Activated CD4-positive, alpha-beta T cell treated with anti-CD3 and anti-CD28 coated beads, Interleukin-2, amount 10 ng/mL, durations not matched to agents 7 days and 5 days (primary cell): ENCODE measurements at regions not wholly inside any gene's neighbourhood (a gene's known extent, or its start where the extent isn't known, plus 50 kb on each side); places are given as distances from the start of the nearest gene placed in this dataset.
A peak's percentile ranks its signal among the peaks of the same experiment; 100 is the strongest.
"Not testable (repeated sequence)": the region's sequence is repeated elsewhere in the genome, so short reads cannot be mapped to it uniquely, and the experiment has no call there.

Experiments used
- CTCF ChIA-PET: fragments of 350-600 bp; sonication (Branson Sonifier 250); formaldehyde crosslinking; loops from one replicate; lab custom pipeline; 2021; ENCODE audit warnings: antibody characterized with exemption; lab: Charles Lee
- POLR2A ChIA-PET: fragments of 350-600 bp; sonication (Branson Sonifier 250); formaldehyde crosslinking; loops from one replicate; lab custom pipeline; 2021; ENCODE audit warnings: antibody characterized with exemption; lab: Charles Lee
- DNase-seq: peaks from one replicate; pipeline ENCODE4 v3.0.0-alpha.2; 2020
- H3K27ac Mint-ChIP-seq: one replicate; pipeline ENCODE4 v1.8.0; 2021; ENCODE audit warnings: mild to moderate bottlenecking, moderate library complexity, mixed read lengths
- H3K27me3 Mint-ChIP-seq: one replicate; pipeline ENCODE4 v1.8.0; 2021; ENCODE audit warnings: mixed read lengths
- H3K36me3 Mint-ChIP-seq: one replicate; pipeline ENCODE4 v1.8.0; 2021; ENCODE audit warnings: low read depth, mixed read lengths
- H3K4me1 Mint-ChIP-seq: one replicate; pipeline ENCODE4 v1.8.0; 2021; ENCODE audit warnings: mixed read lengths
- H3K4me3 Mint-ChIP-seq: one replicate; pipeline ENCODE4 v1.8.0; 2021; ENCODE audit warnings: mild to moderate bottlenecking, moderate library complexity, mixed read lengths
- H3K9me3 Mint-ChIP-seq: one replicate; pipeline ENCODE4 v1.8.0; 2021; ENCODE audit warnings: mixed read lengths

- H3K4me3 Mint-ChIP-seq, result no peak overlapping the region
- H3K9me3 Mint-ChIP-seq, result no peaks in the 10 kb centered on the region
- H3K27ac Mint-ChIP-seq, result peak overlapping the region; percentile 57
- H3K4me1 Mint-ChIP-seq, result peaks cover 42% of the 10 kb centered on the region
- POLR2A ChIA-PET, result no interaction called here
- H3K36me3 Mint-ChIP-seq, result no peaks in the 10 kb centered on the region
- CTCF ChIA-PET, result interaction anchor here (1.2 to 1.6 kb wide), 2 partner anchors 12 to 81 kb away, joined by 3 to 4 read pairs; no protein-coding TSS in a partner anchor
- H3K27me3 Mint-ChIP-seq, result no peaks in the 10 kb centered on the region
- DNase-seq, result no peak
Measured at GRCh38 chr14:49960453-49960852, 67.6 kb downstream of the ARF6 start.

- H3K27ac Mint-ChIP-seq, result no peak overlapping the region
- no peaks in the 10 kb centered on the region for H3K27me3 Mint-ChIP-seq
- no peak for DNase-seq
- H3K9me3 Mint-ChIP-seq, result no peaks in the 10 kb centered on the region
- H3K4me1 Mint-ChIP-seq, result peaks cover 50% of the 10 kb centered on the region
- CTCF ChIA-PET, result interaction anchor here (0.9 to 3.5 kb wide), 7 partner anchors 10 to 96 kb away, joined by 3 to 22 read pairs (median 3); no protein-coding TSS in a partner anchor
- H3K4me3 Mint-ChIP-seq, result no peak overlapping the region
- no peaks in the 10 kb centered on the region for H3K36me3 Mint-ChIP-seq
- POLR2A ChIA-PET, result no interaction called here
Measured at GRCh38 chr14:49961270-49962222, 68.7 kb downstream of the ARF6 start.

- no peak overlapping the region for H3K27ac Mint-ChIP-seq
- DNase-seq, result no peak
- H3K27me3 Mint-ChIP-seq, result no peaks in the 10 kb centered on the region
- ChIA-PET CTCF (interaction anchor here (0.9 to 3.5 kb wide), 4 partner anchors 10 to 154 kb away, joined by 3 to 22 read pairs (median 12); partner anchors contain the start of gene VCPKMT), POLR2A (no interaction called here)
- no peaks in the 10 kb centered on the region for H3K36me3 Mint-ChIP-seq
- peaks cover 52% of the 10 kb centered on the region for H3K4me1 Mint-ChIP-seq
- H3K9me3 Mint-ChIP-seq, result no peaks in the 10 kb centered on the region
- no peak overlapping the region for H3K4me3 Mint-ChIP-seq
Measured at GRCh38 chr14:49962621-49963020, 69.7 kb downstream of the ARF6 start.

- DNase-seq, POLR2A ChIA-PET, H3K27me3 Mint-ChIP-seq, H3K27ac Mint-ChIP-seq, H3K36me3 Mint-ChIP-seq, H3K4me3 Mint-ChIP-seq, H3K9me3 Mint-ChIP-seq, CTCF ChIA-PET: not testable (repeated sequence)
- peaks cover 52% of the 10 kb centered on the region for H3K4me1 Mint-ChIP-seq
Measured at GRCh38 chr14:49965068-49965651, 72.3 kb downstream of the ARF6 start.

DNA sequence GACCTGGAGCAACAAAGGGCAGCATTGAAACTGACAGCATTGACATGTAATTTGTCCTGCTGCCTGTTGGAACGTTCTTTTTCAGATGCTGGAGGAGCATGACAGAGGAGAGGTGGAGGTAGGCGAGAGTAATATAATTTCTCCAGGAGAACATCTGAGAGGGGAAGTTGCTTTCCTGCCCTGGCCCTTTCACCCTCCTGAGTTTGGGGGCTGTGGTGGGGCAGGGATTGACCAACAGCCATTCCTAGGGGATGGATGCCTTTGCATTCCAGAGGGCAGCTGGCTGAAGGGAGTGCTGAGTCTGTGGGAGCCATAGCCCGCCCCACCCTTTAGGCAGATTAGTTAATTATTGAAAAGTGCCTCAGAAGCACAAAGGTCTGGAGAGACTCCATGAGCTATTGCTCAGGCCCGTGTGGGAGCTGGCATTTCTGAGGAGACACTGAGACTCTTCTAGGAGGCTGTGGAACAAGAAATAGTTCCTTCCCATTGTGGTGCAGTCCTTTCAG lies 73.5 kb downstream of the ARF6 start:
- Mint-ChIP-seq H3K4me3 (no peak overlapping the region), H3K27ac (no peak overlapping the region), H3K4me1 (peaks cover 54% of the 10 kb centered on the region), H3K36me3 (no peaks in the 10 kb centered on the region), H3K27me3 (no peaks in the 10 kb centered on the region), H3K9me3 (no peaks in the 10 kb centered on the region)
- ChIA-PET CTCF (interaction anchor here (0.6 to 1.3 kb wide), 3 partner anchors 37 to 79 kb away, joined by 3 to 4 read pairs (median 3); no protein-coding TSS in a partner anchor), POLR2A (no interaction called here)
- no peak for DNase-seq

GRCh38 chr14:49966971-49967630 lies 74.2 kb downstream of the ARF6 start:
- no peak overlapping the region for H3K4me3 Mint-ChIP-seq
- no peaks in the 10 kb centered on the region for H3K27me3 Mint-ChIP-seq
- no peaks in the 10 kb centered on the region for H3K9me3 Mint-ChIP-seq
- ChIA-PET CTCF (interaction anchor here (0.8 to 1.3 kb wide), 2 partner anchors 38 to 78 kb away, joined by 3 to 4 read pairs; no protein-coding TSS in a partner anchor), POLR2A (no interaction called here)
- no peak for DNase-seq
- H3K36me3 Mint-ChIP-seq, result no peaks in the 10 kb centered on the region
- H3K4me1 Mint-ChIP-seq, result peaks cover 55% of the 10 kb centered on the region
- no peak overlapping the region for H3K27ac Mint-ChIP-seq

GRCh38 chr14:49969961-49970360 lies 77.1 kb downstream of the ARF6 start:
- H3K27ac Mint-ChIP-seq, result peak overlapping the region; percentile 98
- ChIA-PET CTCF (interaction anchor here (0.7 to 2.9 kb wide), 8 partner anchors 11 to 108 kb away, joined by 3 to 7 read pairs (median 4); partner anchors contain the start of gene ARF6), POLR2A (interaction anchor here (0.6 to 3.3 kb wide), 3 partner anchors 14 to 31 kb away, joined by 6 to 29 read pairs (median 8); no protein-coding TSS in a partner anchor)
- H3K4me1 Mint-ChIP-seq, result peaks cover 62% of the 10 kb centered on the region
- peaks cover 2% of the 10 kb centered on the region for H3K36me3 Mint-ChIP-seq
- DNase-seq, result no peak
- H3K4me3 Mint-ChIP-seq, result no peak overlapping the region
- H3K27me3 Mint-ChIP-seq, result no peaks in the 10 kb centered on the region
- no peaks in the 10 kb centered on the region for H3K9me3 Mint-ChIP-seq

DNA sequence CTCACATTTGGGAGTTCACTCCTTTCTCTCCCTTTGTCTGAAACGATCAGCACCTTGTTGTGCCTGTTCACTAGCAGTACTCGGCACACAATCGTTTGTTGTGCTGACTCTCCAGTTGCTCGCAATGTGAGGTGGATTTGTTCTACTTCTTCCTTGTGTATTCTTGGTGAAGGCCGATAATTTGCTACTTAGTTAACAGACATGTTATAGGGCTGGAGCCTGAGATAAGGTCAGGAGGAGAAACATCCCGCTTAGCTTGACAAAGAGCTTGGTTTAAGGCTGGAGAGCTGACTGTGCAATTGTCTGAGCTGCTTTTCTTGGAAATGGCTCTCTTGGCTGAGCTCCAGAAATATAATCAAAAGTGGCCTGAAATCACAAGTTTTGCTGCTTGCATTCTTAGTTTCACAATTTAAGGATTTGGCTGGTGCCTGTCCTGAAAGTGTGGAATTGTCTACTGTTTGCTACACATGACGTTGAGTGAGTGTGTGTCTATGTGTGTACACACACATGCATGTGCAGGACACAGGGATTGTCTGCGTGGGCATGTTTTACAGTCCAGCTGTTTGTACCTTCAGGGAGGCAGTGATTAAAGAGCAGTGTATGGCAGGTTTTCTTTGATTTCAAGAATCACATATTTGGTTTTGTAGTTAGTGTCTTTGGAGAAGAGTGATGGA lies 77.7 kb downstream of the ARF6 start:
- H3K4me3 Mint-ChIP-seq, result peak overlapping the region; percentile 66
- H3K27ac Mint-ChIP-seq, result peak overlapping the region; percentile 98
- peak; percentile 20 for DNase-seq
- ChIA-PET POLR2A (interaction anchor here (0.6 to 3.3 kb wide), 6 partner anchors 14 to 117 kb away, joined by 3 to 29 read pairs (median 5); no protein-coding TSS in a partner anchor), CTCF (interaction anchor here (0.7 to 3.4 kb wide), 15 partner anchors 8 to 118 kb away, joined by 3 to 21 read pairs (median 4); partner anchors contain the start of gene ARF6)
- H3K27me3 Mint-ChIP-seq, result no peaks in the 10 kb centered on the region
- peaks cover 2% of the 10 kb centered on the region for H3K36me3 Mint-ChIP-seq
- H3K9me3 Mint-ChIP-seq, result no peaks in the 10 kb centered on the region
- H3K4me1 Mint-ChIP-seq, result peaks cover 68% of the 10 kb centered on the region

DNA sequence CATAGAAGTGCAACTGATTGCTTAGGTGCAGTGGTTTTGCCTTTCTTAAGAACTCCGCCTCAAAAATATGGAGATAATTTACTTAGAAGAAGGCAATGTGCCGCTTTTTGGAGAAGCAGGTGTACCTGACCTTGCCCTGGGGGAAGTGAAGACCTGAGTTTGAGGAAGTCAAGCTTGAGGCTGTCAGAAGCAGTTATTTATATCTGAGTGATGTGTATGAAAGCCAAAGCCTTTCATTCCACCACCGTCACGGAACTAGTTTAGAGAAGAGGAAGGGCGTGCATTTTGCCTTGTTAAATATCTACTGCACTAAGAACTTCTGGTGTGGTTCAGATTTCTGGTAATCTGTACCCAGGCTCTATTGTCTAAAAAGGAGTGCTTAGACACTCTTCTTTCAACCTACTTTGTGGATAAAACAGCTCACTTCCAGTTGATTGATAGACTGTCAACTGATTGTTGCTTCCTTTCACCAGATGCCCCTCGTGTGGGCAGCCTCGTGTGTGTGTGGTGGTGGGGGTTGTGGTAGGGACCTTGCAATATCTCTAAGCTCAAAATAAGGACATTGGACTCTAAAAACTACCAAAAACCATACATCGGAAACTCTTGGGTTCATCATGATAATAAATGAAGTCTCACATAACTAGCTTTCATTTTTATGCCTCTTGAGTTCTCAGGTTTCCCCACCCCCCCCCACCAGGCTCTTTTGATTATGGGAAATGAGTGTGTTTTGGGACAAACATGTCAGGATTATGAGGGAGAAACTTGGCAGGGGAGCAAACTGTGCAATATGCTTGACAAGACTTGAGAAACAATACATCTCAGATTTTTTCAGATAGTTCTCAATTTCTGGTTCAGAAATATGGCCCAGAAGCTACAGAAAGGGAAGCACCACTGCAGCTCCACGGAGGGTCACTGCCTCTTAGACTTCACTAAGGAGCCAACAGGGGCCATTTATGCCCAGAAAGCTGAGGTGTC lies 78.6 kb downstream of the ARF6 start:
- H3K9me3 Mint-ChIP-seq, result no peaks in the 10 kb centered on the region

GRCh38 chr14:49972131-49972671 lies 79.3 kb downstream of the ARF6 start:
- Mint-ChIP-seq H3K36me3 (peaks cover 9% of the 10 kb centered on the region), H3K4me1 (peaks cover 75% of the 10 kb centered on the region), H3K27ac (peak overlapping the region; percentile 98), H3K27me3 (no peaks in the 10 kb centered on the region), H3K4me3 (peak overlapping the region; percentile 66), H3K9me3 (peaks cover 2% of the 10 kb centered on the region)
- POLR2A ChIA-PET, result interaction anchor here (0.6 to 3.3 kb wide), 9 partner anchors 29 to 108 kb away, joined by 3 to 29 read pairs (median 4); no protein-coding TSS in a partner anchor
- CTCF ChIA-PET, result interaction anchor here (0.9 to 3.4 kb wide), 18 partner anchors 8 to 132 kb away, joined by 3 to 21 read pairs (median 4); partner anchors contain the start of gene ARF6
- no peak for DNase-seq

More for the DNA sequence above, 78.6 kb downstream of the ARF6 start:
- peak overlapping the region; percentile 66 for H3K4me3 Mint-ChIP-seq
- POLR2A ChIA-PET, result interaction anchor here (0.7 to 3.3 kb wide), 10 partner anchors 13 to 107 kb away, joined by 3 to 29 read pairs (median 4); no protein-coding TSS in a partner anchor
- DNase-seq, result peak; percentile 79
- peak overlapping the region; percentile 98 for H3K27ac Mint-ChIP-seq
- H3K27me3 Mint-ChIP-seq, result no peaks in the 10 kb centered on the region
- H3K36me3 Mint-ChIP-seq, result peaks cover 5% of the 10 kb centered on the region
- CTCF ChIA-PET, result interaction anchor here (0.9 to 3.4 kb wide), 18 partner anchors 9 to 133 kb away, joined by 3 to 21 read pairs (median 4); partner anchors contain the start of gene ARF6
- peaks cover 68% of the 10 kb centered on the region for H3K4me1 Mint-ChIP-seq
